GM23338 (cell line): ENCODE measurements at regions not wholly inside any gene's neighbourhood (a gene's known extent, or its start where the extent isn't known, plus 50 kb on each side); places are given as distances from the start of the nearest gene placed in this dataset.

Source experiments
- ATAC-seq: fragments of 200-7000 bp; cut with Tn5 transposase; 3 replicates; pipeline ENCODE4 v1.9.1; 2020
- DNase-seq: peaks from one replicate; pipeline ENCODE4 v3.0.0-alpha.2; 2015; ENCODE audit warnings: low spot score
- H2AFZ ChIP-seq: fragments of 200-600 bp; sonication (generic); 2 replicates; pipeline ENCODE4 v1.8.0; 2016; ENCODE audit warnings: antibody characterized with exemption, mild to moderate bottlenecking, moderate library complexity
- H3F3A ChIP-seq: fragments of 200-600 bp; sonication (generic); replicated peaks from 2 replicates; pipeline ENCODE4 v1.8.0; 2017; ENCODE audit warnings: antibody characterized with exemption, mixed run types, low read depth
- H3K27ac ChIP-seq: fragments of 200-600 bp; sonication (generic); 2 replicates; pipeline ENCODE4 v1.6.1; 2016; ENCODE audit warnings: low read depth
- H3K27me3 ChIP-seq: fragments of 200-600 bp; sonication (generic); 2 replicates; pipeline ENCODE4 v1.8.0; 2016; ENCODE audit warnings: mild to moderate bottlenecking, mixed run types, moderate library complexity; ENCODE audit not compliant: insufficient read depth
- H3K36me3 ChIP-seq: fragments of 200-600 bp; sonication (generic); 2 replicates; pipeline ENCODE4 v1.8.0; 2016; ENCODE audit warnings: mild to moderate bottlenecking; ENCODE audit not compliant: insufficient read depth
- H3K4me1 ChIP-seq: fragments of 200-600 bp; sonication (generic); 2 replicates; pipeline ENCODE4 v1.8.0; 2016; ENCODE audit warnings: mild to moderate bottlenecking, moderate library complexity; ENCODE audit not compliant: insufficient read depth
- H3K4me2 ChIP-seq: fragments of 200-600 bp; sonication (generic); 2 replicates; pipeline ENCODE4 v1.7.1; 2017; ENCODE audit warnings: mixed run types
- H3K4me3 ChIP-seq: fragments of 200-600 bp; sonication (generic); 2 replicates; pipeline ENCODE4 v1.6.1; 2016; ENCODE audit warnings: mixed run types
- H3K79me2 ChIP-seq: fragments of 200-600 bp; sonication (generic); replicated peaks from 2 replicates; pipeline ENCODE4 v1.8.0; 2017; ENCODE audit warnings: mild to moderate bottlenecking; ENCODE audit not compliant: insufficient read depth
- H3K9me2 ChIP-seq: fragments of 200-600 bp; sonication (generic); 2 replicates; pipeline ENCODE4 v1.8.0; 2017; ENCODE audit not compliant: insufficient read depth
- H4K20me1 ChIP-seq: fragments of 200-600 bp; sonication (generic); replicated peaks from 2 replicates; pipeline ENCODE4 v1.8.0; 2017; ENCODE audit warnings: mild to moderate bottlenecking; ENCODE audit not compliant: insufficient read depth
- H3K27ac Mint-ChIP-seq: 2 replicates; pipeline ENCODE4 v1.8.0; 2020; ENCODE audit warnings: inconsistent platforms, mild to moderate bottlenecking, moderate library complexity, mixed read lengths
- H3K27me3 Mint-ChIP-seq: 3 replicates; pipeline ENCODE4 v1.8.0; 2022; ENCODE audit warnings: low read depth, mild to moderate bottlenecking, moderate library complexity, mixed read lengths, inconsistent platforms; ENCODE audit not compliant: insufficient read depth, poor library complexity
- H3K36me3 Mint-ChIP-seq: 3 replicates; pipeline ENCODE4 v1.8.0; 2021; ENCODE audit warnings: low read depth, mild to moderate bottlenecking, inconsistent platforms, moderate library complexity, mixed read lengths
- H3K4me1 Mint-ChIP-seq: 3 replicates; pipeline ENCODE4 v1.8.0; 2020; ENCODE audit warnings: mild to moderate bottlenecking, inconsistent platforms, mixed read lengths
- H3K4me3 Mint-ChIP-seq: 3 replicates; pipeline ENCODE4 v1.8.0; 2021; ENCODE audit warnings: moderate library complexity, mild to moderate bottlenecking, inconsistent platforms, mixed read lengths
- H3K9me3 Mint-ChIP-seq: 3 replicates; pipeline ENCODE4 v1.8.0; 2020; ENCODE audit warnings: moderate library complexity, mild to moderate bottlenecking, inconsistent platforms, mixed read lengths
- JUNB ChIP-seq: IDR thresholded peaks from one replicate; pipeline ENCODE4 v1.6.1; 2016; ENCODE audit warnings: antibody characterized with exemption; ENCODE audit not compliant: unreplicated experiment
- NANOG ChIP-seq: IDR thresholded peaks from 2 replicates; pipeline ENCODE4 v1.6.1; 2016; ENCODE audit warnings: antibody characterized with exemption, borderline replicate concordance
- REST ChIP-seq: IDR thresholded peaks from one replicate; pipeline ENCODE4 v1.6.1; 2018; ENCODE audit warnings: antibody characterized with exemption; ENCODE audit not compliant: unreplicated experiment
- ZNF114 ChIP-seq: fragments of 250-450 bp; sonication (Bioruptor Pico); IDR thresholded peaks from 2 replicates; pipeline ENCODE4 v1.5.0; 2020; ENCODE audit warnings: mild to moderate bottlenecking, moderate library complexity
- ZNF331 ChIP-seq: fragments of 250-450 bp; sonication (Bioruptor Pico); IDR thresholded peaks from 2 replicates; pipeline ENCODE4 v1.5.0; 2020; ENCODE audit warnings: low read depth, mild to moderate bottlenecking, moderate library complexity
- TF ChIP-seq, protein P1 (sequence below), 2 experiments: fragments of 200-600 bp in 1 of 2; sonication (generic) in 1 of 2; conservative IDR thresholded peaks; 2 replicates each; pipeline versions ENCODE4 v1.5.1 to v1.6.1; 2016 to 2017; ENCODE audit warnings: antibody characterized with exemption in 2 of 2, low read depth in 2 of 2, mild to moderate bottlenecking in 2 of 2, moderate library complexity in 1 of 2

- H2AFZ ChIP-seq, result no peak overlapping the region
- Mint-ChIP-seq H3K4me3 (no peak overlapping the region), H3K27ac (no peak overlapping the region), H3K36me3 (no peaks in the 10 kb centered on the region; the same call in 2 of the 3 replicates), H3K27me3 (no peaks in the 10 kb centered on the region), H3K9me3 (no peaks in the 10 kb centered on the region), H3K4me1 (peaks cover 17% of the 10 kb centered on the region)
- DNase-seq, result no peak
- H3K27ac ChIP-seq, result no peak overlapping the region
- H3K4me1 ChIP-seq, result peaks cover 29% of the 10 kb centered on the region
- no peak overlapping the region for H3K4me3 ChIP-seq
- H3K4me2 ChIP-seq, result no peak overlapping the region
- no peaks in the 10 kb centered on the region for H3K27me3 ChIP-seq
- no peak for ATAC-seq
- H3K79me2 ChIP-seq, result no peaks in the 10 kb centered on the region
- TF ChIP-seq REST, result no peak
- TF ChIP-seq NANOG, result no peak
- TF ChIP-seq JUNB, result no peak
- TF ChIP-seq, protein P1, sequence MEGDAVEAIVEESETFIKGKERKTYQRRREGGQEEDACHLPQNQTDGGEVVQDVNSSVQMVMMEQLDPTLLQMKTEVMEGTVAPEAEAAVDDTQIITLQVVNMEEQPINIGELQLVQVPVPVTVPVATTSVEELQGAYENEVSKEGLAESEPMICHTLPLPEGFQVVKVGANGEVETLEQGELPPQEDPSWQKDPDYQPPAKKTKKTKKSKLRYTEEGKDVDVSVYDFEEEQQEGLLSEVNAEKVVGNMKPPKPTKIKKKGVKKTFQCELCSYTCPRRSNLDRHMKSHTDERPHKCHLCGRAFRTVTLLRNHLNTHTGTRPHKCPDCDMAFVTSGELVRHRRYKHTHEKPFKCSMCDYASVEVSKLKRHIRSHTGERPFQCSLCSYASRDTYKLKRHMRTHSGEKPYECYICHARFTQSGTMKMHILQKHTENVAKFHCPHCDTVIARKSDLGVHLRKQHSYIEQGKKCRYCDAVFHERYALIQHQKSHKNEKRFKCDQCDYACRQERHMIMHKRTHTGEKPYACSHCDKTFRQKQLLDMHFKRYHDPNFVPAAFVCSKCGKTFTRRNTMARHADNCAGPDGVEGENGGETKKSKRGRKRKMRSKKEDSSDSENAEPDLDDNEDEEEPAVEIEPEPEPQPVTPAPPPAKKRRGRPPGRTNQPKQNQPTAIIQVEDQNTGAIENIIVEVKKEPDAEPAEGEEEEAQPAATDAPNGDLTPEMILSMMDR (conservative IDR thresholded peaks at IDR 0.05; ENCODE audit: low read depth in 2 of 2), result no peak
- no peak for TF ChIP-seq ZNF331
- no peaks in the 10 kb centered on the region for H3F3A ChIP-seq
- H3K9me2 ChIP-seq, result no peaks in the 10 kb centered on the region
- no peaks in the 10 kb centered on the region for H3K36me3 ChIP-seq
- H4K20me1 ChIP-seq, result no peaks in the 10 kb centered on the region
Measured at GRCh38 chr3:116512281-116512680, 67.0 kb upstream of the LSAMP start.

DNA sequence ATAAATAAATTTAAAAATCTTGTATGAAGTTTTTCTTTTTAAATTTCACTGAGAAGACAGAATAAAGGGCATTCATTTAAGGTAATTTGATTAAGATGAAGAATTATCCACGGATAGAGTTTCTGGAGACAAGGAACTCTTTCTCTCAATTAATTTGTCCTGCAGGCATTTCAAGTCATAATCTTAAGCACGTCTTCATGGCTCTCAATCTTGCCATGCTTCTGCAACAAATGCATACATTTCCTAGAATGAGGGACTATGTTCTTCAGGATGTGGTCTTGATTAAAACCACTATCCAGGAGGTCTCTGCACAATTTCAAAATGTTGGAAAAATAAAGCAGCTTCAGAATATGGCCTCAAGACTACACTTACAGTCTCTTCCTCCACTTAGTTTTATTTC, 67.6 kb upstream of the LSAMP start:
- no peaks in the 10 kb centered on the region for H3F3A ChIP-seq
- H3K4me2 ChIP-seq, result no peak overlapping the region
- TF ChIP-seq ZNF114 (CRISPR knock-in tag), result no peak
- TF ChIP-seq REST, result no peak
- no peak for TF ChIP-seq NANOG
- TF ChIP-seq, protein P1 (conservative IDR thresholded peaks at IDR 0.05; ENCODE audit: low read depth in 2 of 2), result no peak
- no peak overlapping the region for H3K27ac Mint-ChIP-seq
- no peak overlapping the region for H2AFZ ChIP-seq
- no peaks in the 10 kb centered on the region for H4K20me1 ChIP-seq
- H3K79me2 ChIP-seq, result no peaks in the 10 kb centered on the region
- peaks cover 2% of the 10 kb centered on the region; the same call in 2 of the 3 replicates for H3K9me3 Mint-ChIP-seq
- H3K9me2 ChIP-seq, result no peaks in the 10 kb centered on the region
- peaks cover 17% of the 10 kb centered on the region for H3K4me1 Mint-ChIP-seq
- no peaks in the 10 kb centered on the region for H3K36me3 ChIP-seq
- no peak overlapping the region for H3K27ac ChIP-seq
- peaks cover 29% of the 10 kb centered on the region for H3K4me1 ChIP-seq
- no peak for ATAC-seq
- H3K27me3 Mint-ChIP-seq, result no peaks in the 10 kb centered on the region
- H3K27me3 ChIP-seq, result no peaks in the 10 kb centered on the region
- DNase-seq, result no peak
- no peak overlapping the region for H3K4me3 Mint-ChIP-seq
- H3K4me3 ChIP-seq, result no peak overlapping the region
- H3K36me3 Mint-ChIP-seq, result no peaks in the 10 kb centered on the region; the same call in 2 of the 3 replicates
